Muscle of leg (tissue), 3 donors: ENCODE measurements at regions not wholly inside any gene's neighbourhood (a gene's known extent, or its start where the extent isn't known, plus 50 kb on each side); places are given as distances from the start of the nearest gene placed in this dataset.

Experiments
- DNase-seq: peaks from one replicate; pipeline ENCODE4 v3.0.0; 2013
- H3K27ac ChIP-seq: one replicate; pipeline ENCODE4 v1.5.1; 2013; ENCODE audit warnings: mild to moderate bottlenecking, low read length, control low read depth
- H3K27me3 ChIP-seq: one replicate; pipeline ENCODE4 v1.6.1; 2013; ENCODE audit warnings: low read length; ENCODE audit not compliant: control insufficient read depth, insufficient read depth
- H3K36me3 ChIP-seq: one replicate; pipeline ENCODE4 v1.6.1; 2013; ENCODE audit warnings: low read length; ENCODE audit not compliant: control insufficient read depth, insufficient read depth
- H3K4me1 ChIP-seq: one replicate; pipeline ENCODE4 v1.6.1; 2013; ENCODE audit warnings: low read length; ENCODE audit not compliant: control insufficient read depth, insufficient read depth
- H3K4me3 ChIP-seq: one replicate; pipeline ENCODE4 v1.5.1; 2013; ENCODE audit warnings: low read length, control low read depth
- H3K9me3 ChIP-seq: replicated peaks from 2 replicates; pipeline ENCODE4 v1.6.1; 2013; ENCODE audit warnings: low read depth, low read length; ENCODE audit not compliant: control insufficient read depth
- WGBS: methylation state at CpG from one replicate; pipeline ENCODE4 v1.1.5; 2013; ENCODE audit warnings: missing lambda C conversion rate; ENCODE audit not compliant: insufficient coverage; 5-methylcytosine and 5-hydroxymethylcytosine counted together

- no peaks in the 10 kb centered on the region for H3K36me3 ChIP-seq
- DNase-seq, result no peak
- no peaks in the 10 kb centered on the region for H3K27me3 ChIP-seq
- H3K9me3 ChIP-seq, result no peaks in the 10 kb centered on the region
- no peaks in the 10 kb centered on the region for H3K4me1 ChIP-seq
- H3K27ac ChIP-seq, result no peak overlapping the region
- WGBS, result 100% methylated on average over 1 of the region's 4 CpGs
- H3K4me3 ChIP-seq, result no peak overlapping the region
These were observed 328.9 kb downstream of the NR2F1-AS1 start for GRCh38 chr5:93252165-93252564.

GRCh38 chr5:93251347-93251746, 329.7 kb downstream of the NR2F1-AS1 start:
- no peak overlapping the region for H3K27ac ChIP-seq
- no peaks in the 10 kb centered on the region for H3K27me3 ChIP-seq
- WGBS, result no CpG with 5 or more reads among the region's 2 CpGs
- H3K9me3 ChIP-seq, result no peaks in the 10 kb centered on the region
- no peak overlapping the region for H3K4me3 ChIP-seq
- no peaks in the 10 kb centered on the region for H3K36me3 ChIP-seq
- no peak for DNase-seq
- H3K4me1 ChIP-seq, result no peaks in the 10 kb centered on the region

DNA sequence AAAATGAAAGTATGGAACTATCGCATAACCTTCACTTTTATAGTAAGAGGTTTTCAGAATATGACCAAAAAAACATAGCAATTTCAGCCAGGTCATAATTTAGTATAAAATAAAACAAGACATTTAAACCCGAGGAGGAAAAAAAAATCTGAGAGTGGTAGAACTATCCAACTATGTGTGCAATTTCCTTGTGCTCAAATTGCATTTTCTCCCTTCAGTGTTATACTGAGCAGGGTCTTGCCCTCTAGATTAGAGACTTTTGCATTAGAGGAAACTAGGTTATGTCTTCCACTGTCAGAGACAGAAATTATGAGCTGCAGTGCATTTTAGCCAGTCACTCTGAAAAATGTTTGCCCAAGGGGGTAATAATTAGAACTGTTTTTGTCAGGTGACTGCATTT, 330.6 kb downstream of the NR2F1-AS1 start:
- no peaks in the 10 kb centered on the region for H3K9me3 ChIP-seq
- no peak overlapping the region for H3K27ac ChIP-seq
- peaks cover 2% of the 10 kb centered on the region for H3K4me1 ChIP-seq
- no peaks in the 10 kb centered on the region for H3K27me3 ChIP-seq
- no peaks in the 10 kb centered on the region for H3K36me3 ChIP-seq
- no peak overlapping the region for H3K4me3 ChIP-seq
- DNase-seq, result no peak
- no CpG with 5 or more reads among the region's 2 CpGs for WGBS

DNA sequence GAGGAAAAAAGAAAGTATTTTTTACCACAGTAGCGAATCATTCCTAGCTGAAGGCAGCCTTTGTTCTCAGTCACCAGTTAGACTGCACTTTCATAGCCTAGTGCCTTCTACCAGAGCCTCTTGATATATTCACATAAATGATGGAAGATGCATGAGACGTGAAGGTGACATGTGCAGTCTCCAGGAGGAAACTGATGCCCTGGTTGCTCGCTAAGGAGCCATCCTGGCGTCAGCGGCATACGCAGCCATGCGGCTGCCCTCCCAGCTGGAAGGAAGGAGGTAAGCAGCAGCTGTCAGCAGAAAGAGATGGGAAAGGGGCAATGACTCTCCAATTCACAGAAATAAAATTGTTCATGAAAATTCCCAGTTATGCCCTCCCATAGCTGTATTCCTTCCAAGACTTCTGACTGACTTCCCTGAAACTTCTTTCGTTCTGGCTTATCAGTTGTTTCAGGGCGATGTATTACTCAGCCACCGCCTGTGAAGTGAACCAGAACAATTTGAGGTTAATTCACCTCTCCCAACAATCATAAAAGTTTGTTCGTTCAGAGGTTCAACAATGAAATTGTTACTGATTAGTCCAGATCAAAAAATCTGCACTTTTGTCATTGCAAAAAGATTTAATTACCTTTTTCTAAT, 331.2 kb downstream of the NR2F1-AS1 start:
- no peaks in the 10 kb centered on the region for H3K36me3 ChIP-seq
- no peak overlapping the region for H3K4me3 ChIP-seq
- no peaks in the 10 kb centered on the region for H3K9me3 ChIP-seq
- peaks cover 5% of the 10 kb centered on the region for H3K4me1 ChIP-seq
- DNase-seq, result no peak
- no peak overlapping the region for H3K27ac ChIP-seq
- no peaks in the 10 kb centered on the region for H3K27me3 ChIP-seq
- WGBS, result 73% methylated on average over 2 of the region's 11 CpGs

- DNase-seq, result no peak
- Histone ChIP-seq H3K27me3 (no peaks in the 10 kb centered on the region), H3K4me3 (no peak overlapping the region), H3K27ac (no peak overlapping the region), H3K36me3 (no peaks in the 10 kb centered on the region), H3K4me1 (peaks cover 5% of the 10 kb centered on the region), H3K9me3 (no peaks in the 10 kb centered on the region)
- WGBS, result no CpG with 5 or more reads among the region's 3 CpGs
These were observed 333.9 kb downstream of the NR2F1-AS1 start for GRCh38 chr5:93247105-93247504.

DNA sequence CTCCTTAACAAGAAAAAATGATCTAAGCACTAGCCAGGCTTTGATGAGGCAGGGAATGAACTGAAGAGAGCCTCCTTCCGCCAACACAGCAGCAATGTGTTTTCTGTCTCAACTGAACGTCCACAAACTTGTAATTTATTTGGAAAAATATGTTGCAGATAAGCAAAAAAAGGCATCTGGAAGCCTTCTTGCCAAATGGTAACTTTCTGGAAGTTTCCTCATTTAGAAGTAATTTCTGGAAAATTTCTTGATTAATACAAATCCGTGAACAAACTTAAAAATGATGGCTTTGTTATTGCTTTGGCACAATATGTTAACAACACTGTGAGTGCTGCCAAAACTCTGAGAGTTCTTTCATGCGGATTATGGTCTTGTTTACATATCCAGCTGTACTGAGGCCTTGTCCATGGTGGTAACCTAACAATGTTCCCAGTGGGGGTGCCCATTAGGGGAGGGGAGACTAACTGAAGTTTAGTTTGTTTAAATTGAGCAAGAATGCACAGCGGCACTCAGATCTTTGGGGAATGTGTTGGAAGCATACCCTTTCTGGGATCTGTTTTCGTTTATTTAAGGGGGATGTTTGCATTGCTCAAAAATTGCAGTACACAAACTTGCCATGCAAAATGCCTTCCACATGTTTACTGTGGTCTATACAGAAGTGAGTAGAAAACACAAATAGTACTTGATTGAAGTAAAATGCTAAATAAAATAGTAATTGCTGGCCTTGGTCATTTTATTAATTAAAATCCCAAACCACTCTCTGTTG, 334.7 kb downstream of the NR2F1-AS1 start:
- no peaks in the 10 kb centered on the region for H3K36me3 ChIP-seq
- H3K27me3 ChIP-seq, result no peaks in the 10 kb centered on the region
- H3K4me3 ChIP-seq, result no peak overlapping the region
- peak; percentile 92 for DNase-seq
- peak overlapping the region; percentile 33 for H3K27ac ChIP-seq
- 7% methylated on average over 2 of the region's 6 CpGs for WGBS
- no peaks in the 10 kb centered on the region for H3K9me3 ChIP-seq
- peaks cover 5% of the 10 kb centered on the region for H3K4me1 ChIP-seq

DNA sequence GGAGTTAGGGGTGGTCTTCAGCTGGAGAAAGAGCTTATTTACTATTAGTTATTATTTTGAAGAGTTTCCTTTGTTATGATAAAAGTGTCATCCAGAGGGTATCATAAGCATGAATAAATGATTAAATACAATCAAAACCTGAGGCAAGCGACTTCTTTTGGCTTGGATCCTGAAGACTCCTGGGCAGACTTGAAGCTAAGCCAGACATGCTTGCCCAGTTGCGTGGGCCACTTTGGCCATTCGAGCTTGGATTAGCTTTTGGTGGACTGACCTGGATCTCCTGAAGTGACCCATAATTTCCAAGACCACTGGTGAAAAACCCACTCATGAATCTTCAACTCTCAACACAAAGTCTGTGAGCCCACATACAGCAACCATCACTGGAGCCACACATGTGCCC, 335.8 kb downstream of the NR2F1-AS1 start:
- H3K36me3 ChIP-seq, result no peaks in the 10 kb centered on the region
- no peak overlapping the region for H3K27ac ChIP-seq
- no peak overlapping the region for H3K4me3 ChIP-seq
- no peak for DNase-seq
- no peaks in the 10 kb centered on the region for H3K27me3 ChIP-seq
- no peaks in the 10 kb centered on the region for H3K9me3 ChIP-seq
- peaks cover 5% of the 10 kb centered on the region for H3K4me1 ChIP-seq
- WGBS, result 83% methylated on average over 1 of the region's 3 CpGs

DNA sequence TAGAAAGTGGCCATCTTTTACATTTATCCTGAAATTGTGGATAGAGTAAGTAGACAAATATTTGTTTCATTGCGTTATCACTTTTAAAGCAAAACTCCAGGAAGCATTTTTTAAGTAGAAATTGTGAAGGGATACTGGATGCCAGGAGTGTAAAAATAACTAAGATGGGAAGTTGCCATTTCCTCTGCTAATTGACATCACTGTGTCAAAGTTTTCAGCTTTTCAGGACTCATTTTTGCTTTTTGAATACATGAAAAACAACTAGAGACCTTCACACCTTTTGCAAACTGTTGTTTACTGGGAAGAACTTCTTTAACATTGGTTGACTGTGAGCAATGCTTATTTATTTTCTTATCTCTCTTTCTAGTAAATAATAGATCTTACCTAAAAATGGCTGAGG, 337.5 kb downstream of the NR2F1-AS1 start:
- Histone ChIP-seq H3K4me3 (no peak overlapping the region), H3K9me3 (no peaks in the 10 kb centered on the region), H3K36me3 (no peaks in the 10 kb centered on the region), H3K27me3 (no peaks in the 10 kb centered on the region), H3K4me1 (peaks cover 5% of the 10 kb centered on the region), H3K27ac (no peak overlapping the region)
- no CpG with 5 or more reads among the region's 1 CpG for WGBS
- DNase-seq, result no peak

- Histone ChIP-seq H3K9me3 (no peaks in the 10 kb centered on the region), H3K27ac (no peak overlapping the region), H3K27me3 (no peaks in the 10 kb centered on the region), H3K4me3 (no peak overlapping the region), H3K36me3 (no peaks in the 10 kb centered on the region), H3K4me1 (peaks cover 2% of the 10 kb centered on the region)
- no peak for DNase-seq
- WGBS, result 80% methylated on average over 1 of the region's 5 CpGs
These were observed 340.7 kb downstream of the NR2F1-AS1 start for GRCh38 chr5:93240228-93240834.

DNA sequence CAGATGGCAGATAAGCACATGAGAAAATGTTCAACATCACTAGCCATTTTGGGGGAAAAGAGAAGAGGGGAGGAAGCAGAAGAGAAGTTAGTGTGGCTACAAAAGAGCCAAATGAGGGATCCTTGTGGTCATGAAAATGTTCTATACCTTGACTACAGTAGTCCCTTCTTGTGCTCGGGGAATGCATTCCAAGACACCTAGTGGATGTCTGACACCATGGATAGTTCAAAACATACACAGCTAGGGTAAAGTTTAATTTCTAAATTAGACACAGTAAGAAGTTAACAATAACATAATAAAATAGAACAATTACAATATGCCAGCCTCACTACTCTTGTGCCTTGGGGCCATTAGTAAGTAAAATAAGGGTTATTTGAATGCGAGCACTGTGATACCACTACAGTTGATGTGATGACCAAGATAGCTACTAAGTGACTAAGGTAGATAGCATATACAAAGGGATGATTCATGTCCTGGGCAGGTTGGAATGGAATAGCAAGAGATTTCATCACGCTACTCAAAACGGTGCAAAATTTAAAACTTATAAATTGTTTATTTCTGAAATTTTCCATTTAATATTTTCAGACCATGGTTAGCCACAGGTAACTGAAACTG, 344.1 kb downstream of the NR2F1-AS1 start:
- Histone ChIP-seq H3K4me1 (no peaks in the 10 kb centered on the region), H3K27ac (no peak overlapping the region), H3K9me3 (peaks cover 5% of the 10 kb centered on the region), H3K36me3 (no peaks in the 10 kb centered on the region), H3K27me3 (no peaks in the 10 kb centered on the region), H3K4me3 (no peak overlapping the region)
- DNase-seq, result no peak
- whole genome bisulfite sequencing, result no CpG with 5 or more reads among the region's 4 CpGs
